HEK293 (cell line): ENCODE measurements at regions not wholly inside any gene's neighbourhood (a gene's known extent, or its start where the extent isn't known, plus 50 kb on each side); places are given as distances from the start of the nearest gene placed in this dataset.

Source experiments
- CTCF ChIP-seq: fragments of 450-650 bp; formaldehyde crosslinking; IDR thresholded peaks from 2 replicates; pipeline ENCODE4 v1.5.1; 2016; ENCODE audit warnings: missing biosample characterization, missing genetic modification characterization
- ELK4 ChIP-seq: IDR thresholded peaks from 2 replicates; pipeline ENCODE4 v1.6.1; 2011; ENCODE audit warnings: mild to moderate bottlenecking, low read depth, low read length, borderline replicate concordance
- PBX3 ChIP-seq: sonication (generic); formaldehyde crosslinking; IDR thresholded peaks from 2 replicates; pipeline ENCODE4 v1.8.1; 2022; ENCODE audit warnings: mild to moderate bottlenecking, moderate library complexity, missing genetic modification reagents
- REST ChIP-seq: fragments of 450-650 bp; formaldehyde crosslinking; IDR thresholded peaks from 2 replicates; pipeline ENCODE4 v1.5.1; 2016; ENCODE audit warnings: missing biosample characterization, missing genetic modification characterization
- ZBTB1 ChIP-seq: fragments of 450-650 bp; formaldehyde crosslinking; IDR thresholded peaks from 2 replicates; pipeline ENCODE4 v1.5.1; 2016; ENCODE audit warnings: missing biosample characterization, missing genetic modification characterization
- ZBTB7A ChIP-seq: fragments of 450-650 bp; formaldehyde crosslinking; IDR thresholded peaks from 2 replicates; pipeline ENCODE4 v1.5.1; 2016; ENCODE audit warnings: low read depth, missing biosample characterization, missing genetic modification characterization
- ZNF324 ChIP-seq: fragments of 450-650 bp; formaldehyde crosslinking; IDR thresholded peaks from 2 replicates; pipeline ENCODE4 v1.5.1; 2016; ENCODE audit warnings: missing biosample characterization, missing genetic modification characterization
- ZNF366 ChIP-seq: fragments of 450-650 bp; formaldehyde crosslinking; conservative IDR thresholded peaks from 2 replicates; pipeline ENCODE4 v1.5.1; 2016; ENCODE audit warnings: missing biosample characterization, missing genetic modification characterization
- ZNF37A ChIP-seq: fragments of 450-650 bp; IDR thresholded peaks from 2 replicates; pipeline ENCODE4 v1.5.1; 2018; ENCODE audit warnings: missing biosample characterization, missing genetic modification characterization
- ZNF626 ChIP-seq: fragments of 450-650 bp; sonication (Bioruptor Pico); formaldehyde crosslinking; IDR thresholded peaks from 2 replicates; pipeline ENCODE4 v1.5.1; 2018; ENCODE audit warnings: missing biosample characterization, missing genetic modification characterization, inconsistent platforms

GRCh38 chr13:63184693-63185092 lies 1769.0 kb upstream of the PCDH20 start:
- TF ChIP-seq ZNF626 (tag by site-specific recombination) (no peak), CTCF (no peak), PBX3 (CRISPR knock-in tag) (no peak), ZBTB7A (tag by site-specific recombination) (no peak), ELK4 (no peak), REST (tag by site-specific recombination) (no peak), ZNF324 (no peak), ZNF366 (tag by site-specific recombination) (no peak), ZBTB1 (tag by site-specific recombination) (no peak), ZNF37A (tag by site-specific recombination) (no peak)
